DOHH2 (cell line): ENCODE measurements at regions not wholly inside any gene's neighbourhood (a gene's known extent, or its start where the extent isn't known, plus 50 kb on each side); places are given as distances from the start of the nearest gene placed in this dataset.

Source experiments
- H3F3A ChIP-seq: fragments of 200-600 bp; sonication (generic), shearing (Covaris generic); 2 replicates; pipeline ENCODE4 v1.6.0; 2016; ENCODE audit warnings: antibody characterized with exemption, mild to moderate bottlenecking; ENCODE audit not compliant: control insufficient read depth, insufficient read depth
- H3K27ac ChIP-seq: fragments of 200-600 bp; sonication (generic); 2 replicates; pipeline ENCODE4 v1.5.1; 2014; ENCODE audit warnings: low read depth, mild to moderate bottlenecking, low read length, moderate library complexity
- H3K27me3 ChIP-seq: fragments of 200-600 bp; sonication (generic); 2 replicates; pipeline ENCODE4 v1.6.1; 2014; ENCODE audit warnings: mild to moderate bottlenecking, low read length, mixed read lengths; ENCODE audit not compliant: control insufficient read depth
- H3K36me3 ChIP-seq: fragments of 200-600 bp; sonication (generic); 2 replicates; pipeline ENCODE4 v1.6.1; 2014; ENCODE audit warnings: mild to moderate bottlenecking, low read length, moderate library complexity, mixed read lengths; ENCODE audit not compliant: control insufficient read depth
- H3K4me1 ChIP-seq: fragments of 200-600 bp; sonication (generic); 2 replicates; pipeline ENCODE4 v1.6.1; 2014; ENCODE audit warnings: mild to moderate bottlenecking, low read length, mixed read lengths; ENCODE audit not compliant: control insufficient read depth
- H3K4me2 ChIP-seq: fragments of 200-600 bp; sonication (generic); 2 replicates; pipeline ENCODE4 v1.6.0; 2014; ENCODE audit warnings: mild to moderate bottlenecking, low read length, moderate library complexity
- H3K4me3 ChIP-seq: fragments of 200-600 bp; sonication (generic); 2 replicates; pipeline ENCODE4 v1.5.1; 2014; ENCODE audit warnings: mild to moderate bottlenecking, low read length, mixed read lengths
- H3K79me2 ChIP-seq: fragments of 200-600 bp; sonication (generic); 2 replicates; pipeline ENCODE4 v1.6.1; 2014; ENCODE audit warnings: mild to moderate bottlenecking, low read length, mixed read lengths; ENCODE audit not compliant: control insufficient read depth
- H3K9me2 ChIP-seq: fragments of 200-600 bp; sonication (generic); replicated peaks from 2 replicates; pipeline ENCODE4 v1.6.1; 2014; ENCODE audit warnings: mild to moderate bottlenecking, low read length, mixed read lengths; ENCODE audit not compliant: control insufficient read depth
- H3K9me3 ChIP-seq: fragments of 200-600 bp; sonication (generic); 2 replicates; pipeline ENCODE4 v1.6.1; 2014; ENCODE audit warnings: antibody characterized with exemption, low read length, mixed read lengths; ENCODE audit not compliant: control insufficient read depth, insufficient read depth
- H4K20me1 ChIP-seq: fragments of 200-600 bp; sonication (generic); 2 replicates; pipeline ENCODE4 v1.6.0; 2014; ENCODE audit warnings: low read depth, mild to moderate bottlenecking, antibody characterized with exemption, low read length, moderate library complexity; ENCODE audit not compliant: control insufficient read depth, insufficient read depth
- EZH2phosphoT487 ChIP-seq: fragments of 200-600 bp; sonication (generic); IDR thresholded peaks from 2 replicates; pipeline ENCODE4 v1.6.1; 2017; ENCODE audit warnings: borderline replicate concordance, mild to moderate bottlenecking, antibody characterized with exemption, low read length, moderate library complexity, mixed read lengths
- TF ChIP-seq, protein P1 (sequence below): fragments of 200-600 bp; sonication (generic); IDR thresholded peaks from one replicate; pipeline ENCODE4 v1.5.1; 2014; ENCODE audit warnings: antibody characterized with exemption, mild to moderate bottlenecking, low read depth, low read length; ENCODE audit not compliant: poor library complexity, severe bottlenecking

DNA sequence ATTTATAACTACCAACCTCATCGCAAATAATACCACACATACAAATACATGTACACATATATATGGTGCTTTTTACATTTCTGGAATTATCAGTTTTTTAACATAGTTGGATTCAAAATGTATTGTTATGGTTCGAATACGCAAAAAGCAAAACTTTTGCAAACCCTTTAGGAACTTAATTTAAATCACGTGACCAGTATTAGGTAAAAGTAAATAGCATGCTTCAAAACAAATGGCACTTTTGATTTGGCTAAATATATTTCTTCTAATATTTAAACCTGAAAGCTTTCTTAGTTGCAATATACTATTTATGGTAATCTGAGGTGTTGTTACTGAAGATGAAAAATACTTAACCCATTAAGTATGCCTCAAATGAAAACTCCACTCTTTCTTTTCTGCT, 341.4 kb downstream of the C4orf33 start:
- Histone ChIP-seq H3F3A (no peaks in the 10 kb centered on the region), H3K9me2 (no peaks in the 10 kb centered on the region), H3K4me2 (no peak overlapping the region), H3K4me1 (no peaks in the 10 kb centered on the region), H3K79me2 (no peaks in the 10 kb centered on the region), H3K27ac (no peak overlapping the region), H3K9me3 (no peaks in the 10 kb centered on the region), H3K4me3 (no peak overlapping the region), H3K27me3 (no peaks in the 10 kb centered on the region), H4K20me1 (no peaks in the 10 kb centered on the region), H3K36me3 (no peaks in the 10 kb centered on the region)
- TF ChIP-seq, protein P1, sequence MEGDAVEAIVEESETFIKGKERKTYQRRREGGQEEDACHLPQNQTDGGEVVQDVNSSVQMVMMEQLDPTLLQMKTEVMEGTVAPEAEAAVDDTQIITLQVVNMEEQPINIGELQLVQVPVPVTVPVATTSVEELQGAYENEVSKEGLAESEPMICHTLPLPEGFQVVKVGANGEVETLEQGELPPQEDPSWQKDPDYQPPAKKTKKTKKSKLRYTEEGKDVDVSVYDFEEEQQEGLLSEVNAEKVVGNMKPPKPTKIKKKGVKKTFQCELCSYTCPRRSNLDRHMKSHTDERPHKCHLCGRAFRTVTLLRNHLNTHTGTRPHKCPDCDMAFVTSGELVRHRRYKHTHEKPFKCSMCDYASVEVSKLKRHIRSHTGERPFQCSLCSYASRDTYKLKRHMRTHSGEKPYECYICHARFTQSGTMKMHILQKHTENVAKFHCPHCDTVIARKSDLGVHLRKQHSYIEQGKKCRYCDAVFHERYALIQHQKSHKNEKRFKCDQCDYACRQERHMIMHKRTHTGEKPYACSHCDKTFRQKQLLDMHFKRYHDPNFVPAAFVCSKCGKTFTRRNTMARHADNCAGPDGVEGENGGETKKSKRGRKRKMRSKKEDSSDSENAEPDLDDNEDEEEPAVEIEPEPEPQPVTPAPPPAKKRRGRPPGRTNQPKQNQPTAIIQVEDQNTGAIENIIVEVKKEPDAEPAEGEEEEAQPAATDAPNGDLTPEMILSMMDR: no peak
- no peak for TF ChIP-seq EZH2phosphoT487

GRCh38 chr4:129438456-129438981, 342.6 kb downstream of the C4orf33 start:
- Histone ChIP-seq H4K20me1 (no peaks in the 10 kb centered on the region), H3K4me2 (no peak overlapping the region), H3K9me3 (no peaks in the 10 kb centered on the region), H3K27ac (no peak overlapping the region), H3K9me2 (no peaks in the 10 kb centered on the region), H3K36me3 (no peaks in the 10 kb centered on the region), H3K27me3 (no peaks in the 10 kb centered on the region), H3K4me1 (no peaks in the 10 kb centered on the region), H3F3A (no peaks in the 10 kb centered on the region), H3K79me2 (no peaks in the 10 kb centered on the region), H3K4me3 (no peak overlapping the region)
- no peak for TF ChIP-seq EZH2phosphoT487
- TF ChIP-seq, protein P1: no peak

GRCh38 chr4:129446074-129446473, 350.1 kb downstream of the C4orf33 start:
- TF ChIP-seq EZH2phosphoT487: no peak
- TF ChIP-seq, protein P1: no peak
- Histone ChIP-seq H3K9me2 (no peaks in the 10 kb centered on the region), H3K27me3 (no peaks in the 10 kb centered on the region), H3K4me2 (no peak overlapping the region), H3K4me1 (no peaks in the 10 kb centered on the region), H3K79me2 (no peaks in the 10 kb centered on the region), H3K36me3 (no peaks in the 10 kb centered on the region), H3K4me3 (no peak overlapping the region), H3K9me3 (no peaks in the 10 kb centered on the region), H4K20me1 (no peaks in the 10 kb centered on the region), H3F3A (no peaks in the 10 kb centered on the region), H3K27ac (no peak overlapping the region)
